LNCAP (cell line): ENCODE measurements at regions not wholly inside any gene's neighbourhood (a gene's known extent, or its start where the extent isn't known, plus 50 kb on each side); places are given as distances from the start of the nearest gene placed in this dataset.

ENCODE experiments used
- TF ChIP-seq, protein P1 (sequence below): fragments of 450-650 bp; IDR thresholded peaks from 2 replicates; pipeline ENCODE4 v1.5.1; 2017; ENCODE audit warnings: mild to moderate bottlenecking

- TF ChIP-seq, protein P1, sequence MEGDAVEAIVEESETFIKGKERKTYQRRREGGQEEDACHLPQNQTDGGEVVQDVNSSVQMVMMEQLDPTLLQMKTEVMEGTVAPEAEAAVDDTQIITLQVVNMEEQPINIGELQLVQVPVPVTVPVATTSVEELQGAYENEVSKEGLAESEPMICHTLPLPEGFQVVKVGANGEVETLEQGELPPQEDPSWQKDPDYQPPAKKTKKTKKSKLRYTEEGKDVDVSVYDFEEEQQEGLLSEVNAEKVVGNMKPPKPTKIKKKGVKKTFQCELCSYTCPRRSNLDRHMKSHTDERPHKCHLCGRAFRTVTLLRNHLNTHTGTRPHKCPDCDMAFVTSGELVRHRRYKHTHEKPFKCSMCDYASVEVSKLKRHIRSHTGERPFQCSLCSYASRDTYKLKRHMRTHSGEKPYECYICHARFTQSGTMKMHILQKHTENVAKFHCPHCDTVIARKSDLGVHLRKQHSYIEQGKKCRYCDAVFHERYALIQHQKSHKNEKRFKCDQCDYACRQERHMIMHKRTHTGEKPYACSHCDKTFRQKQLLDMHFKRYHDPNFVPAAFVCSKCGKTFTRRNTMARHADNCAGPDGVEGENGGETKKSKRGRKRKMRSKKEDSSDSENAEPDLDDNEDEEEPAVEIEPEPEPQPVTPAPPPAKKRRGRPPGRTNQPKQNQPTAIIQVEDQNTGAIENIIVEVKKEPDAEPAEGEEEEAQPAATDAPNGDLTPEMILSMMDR = no peak
Observed at GRCh38 chr11:60631944-60632343, 67.5 kb upstream of the MS4A8 start.

- TF ChIP-seq, protein P1 = no peak
Observed at GRCh38 chr11:60633645-60634044, 65.8 kb upstream of the MS4A8 start.

DNA sequence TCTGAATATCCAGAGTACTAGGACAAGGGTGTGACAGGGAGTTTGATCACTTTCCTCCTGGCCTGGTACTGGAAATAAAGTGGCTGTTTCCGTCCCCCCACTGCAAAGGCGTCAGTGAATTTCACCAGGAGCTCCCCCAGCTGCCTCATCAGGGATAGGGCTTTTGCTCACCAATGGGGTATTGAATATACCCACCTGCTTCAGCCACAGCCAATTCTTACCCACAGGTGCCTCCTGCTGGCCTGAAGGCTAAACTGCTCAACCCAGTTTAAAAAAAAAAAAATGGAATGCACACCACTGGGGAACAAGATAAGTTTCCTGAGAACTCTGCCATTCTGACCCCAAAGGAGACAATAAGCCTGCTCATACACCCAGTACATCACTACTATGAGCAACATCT is 65.3 kb upstream of the MS4A8 start:
- TF ChIP-seq, protein P1 = peak; percentile 56

DNA sequence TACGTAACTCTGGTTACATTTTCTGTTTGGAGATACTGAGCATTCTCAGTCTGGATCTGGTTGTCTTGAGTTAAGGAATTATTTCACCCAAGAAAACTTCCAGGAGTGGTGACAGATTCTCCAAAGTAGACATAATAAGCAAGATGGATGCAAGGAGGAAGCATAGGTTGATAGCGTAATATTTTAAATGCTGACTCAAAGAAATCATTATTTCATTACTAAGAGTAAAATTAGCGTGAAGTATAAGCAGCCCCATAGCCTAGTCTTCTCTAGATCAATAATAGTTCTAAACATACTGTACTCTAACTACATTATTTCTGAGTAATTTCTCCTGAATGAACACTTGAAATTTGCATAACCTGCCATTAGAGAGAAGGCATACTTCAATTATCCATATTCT is 57.5 kb upstream of the MS4A8 start:
- TF ChIP-seq, protein P1 = no peak

- TF ChIP-seq, protein P1 = no peak
Observed at GRCh38 chr11:60647087-60647486, 52.3 kb upstream of the MS4A8 start.
